Ovary (tissue), 3 donors: ENCODE measurements at regions not wholly inside any gene's neighbourhood (a gene's known extent, or its start where the extent isn't known, plus 50 kb on each side); places are given as distances from the start of the nearest gene placed in this dataset.
"Not testable (repeated sequence)": the region's sequence is repeated elsewhere in the genome, so short reads cannot be mapped to it uniquely, and the experiment has no call there.

Source experiments
- CTCF ChIP-seq, 3 donors: fragments of 450-650 bp in 2 of 3; fragments of 200-600 bp in 1 of 3; IDR thresholded peaks; one replicate each; pipeline versions ENCODE4 v1.5.1 to v1.8.0; 2016 to 2022; ENCODE audit warnings: antibody characterized with exemption in 3 of 3, mild to moderate bottlenecking in 1 of 3
- EP300 ChIP-seq: sonication (generic); formaldehyde crosslinking; IDR thresholded peaks from one replicate; pipeline ENCODE4 v1.6.1; 2017; ENCODE audit warnings: antibody characterized with exemption
- POLR2A ChIP-seq: fragments of 450-650 bp; IDR thresholded peaks from one replicate; pipeline ENCODE4 v1.6.1; 2017; ENCODE audit warnings: antibody characterized with exemption, mild to moderate bottlenecking, moderate library complexity
- donor health status: DM: no; HTN: no; CAD: no.

GRCh38 chr21:5101749-5102148 lies 5419.6 kb upstream of the TPTE start:
- not testable (repeated sequence) for TF ChIP-seq CTCF (IDR thresholded peaks at IDR 0.05); POLR2A; EP300
